Neural crest cell (in vitro differentiated cells): ENCODE measurements at regions not wholly inside any gene's neighbourhood (a gene's known extent, or its start where the extent isn't known, plus 50 kb on each side); places are given as distances from the start of the nearest gene placed in this dataset.

Experiments used
- DNase-seq: peaks from one replicate; pipeline ENCODE4 v3.0.0; 2021; ENCODE audit warnings: low read depth, mixed read lengths, low spot score
- H3K27ac Mint-ChIP-seq: one replicate; pipeline ENCODE4 v1.8.0; 2021; ENCODE audit warnings: mild to moderate bottlenecking, mixed read lengths; ENCODE audit not compliant: unreplicated experiment
- H3K27me3 Mint-ChIP-seq: 2 replicates; pipeline ENCODE4 v1.8.0; 2021; ENCODE audit warnings: low read depth, mild to moderate bottlenecking, mixed read lengths
- H3K36me3 Mint-ChIP-seq: 2 replicates; pipeline ENCODE4 v1.8.0; 2021; ENCODE audit warnings: low read depth, mild to moderate bottlenecking, mixed read lengths
- H3K4me1 Mint-ChIP-seq: 2 replicates; pipeline ENCODE4 v1.8.0; 2021; ENCODE audit warnings: mixed read lengths
- H3K4me3 Mint-ChIP-seq: one replicate; pipeline ENCODE4 v1.8.0; 2021; ENCODE audit warnings: mild to moderate bottlenecking, mixed read lengths
- H3K9me3 Mint-ChIP-seq: 2 replicates; pipeline ENCODE4 v1.8.0; 2021; ENCODE audit warnings: mixed read lengths
- TF ChIP-seq, protein P1 (sequence below): fragments of 200-600 bp; sonication (generic); conservative IDR thresholded peaks from 2 replicates; pipeline ENCODE4 v1.5.0; 2021; ENCODE audit warnings: antibody characterized with exemption, mild to moderate bottlenecking

DNA sequence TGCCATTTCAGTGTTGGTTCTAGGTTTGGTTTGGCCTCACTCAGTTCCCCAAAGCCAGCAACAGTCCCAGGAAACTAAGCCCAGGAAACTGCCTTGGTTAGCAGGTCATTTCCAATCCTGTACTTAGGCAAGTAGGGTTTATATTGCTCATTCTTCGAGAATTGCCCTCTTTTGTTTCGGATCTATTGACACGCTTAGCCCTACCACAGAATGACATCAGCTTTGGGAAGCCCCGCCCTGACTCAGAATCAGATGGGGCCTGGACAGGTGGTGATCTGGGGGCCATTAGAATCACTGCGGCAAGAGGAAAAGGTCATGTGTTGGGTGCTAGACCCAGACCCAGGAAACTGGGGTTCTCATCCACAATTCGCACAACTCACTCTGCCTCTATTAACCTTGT is 578.2 kb downstream of the QKI start:
- H3K4me1 Mint-ChIP-seq = peaks cover 6% of the 10 kb centered on the region
- H3K27ac Mint-ChIP-seq = no peak overlapping the region
- H3K9me3 Mint-ChIP-seq = peaks cover 9% of the 10 kb centered on the region
- peaks cover 4% of the 10 kb centered on the region for H3K36me3 Mint-ChIP-seq
- TF ChIP-seq, protein P1, sequence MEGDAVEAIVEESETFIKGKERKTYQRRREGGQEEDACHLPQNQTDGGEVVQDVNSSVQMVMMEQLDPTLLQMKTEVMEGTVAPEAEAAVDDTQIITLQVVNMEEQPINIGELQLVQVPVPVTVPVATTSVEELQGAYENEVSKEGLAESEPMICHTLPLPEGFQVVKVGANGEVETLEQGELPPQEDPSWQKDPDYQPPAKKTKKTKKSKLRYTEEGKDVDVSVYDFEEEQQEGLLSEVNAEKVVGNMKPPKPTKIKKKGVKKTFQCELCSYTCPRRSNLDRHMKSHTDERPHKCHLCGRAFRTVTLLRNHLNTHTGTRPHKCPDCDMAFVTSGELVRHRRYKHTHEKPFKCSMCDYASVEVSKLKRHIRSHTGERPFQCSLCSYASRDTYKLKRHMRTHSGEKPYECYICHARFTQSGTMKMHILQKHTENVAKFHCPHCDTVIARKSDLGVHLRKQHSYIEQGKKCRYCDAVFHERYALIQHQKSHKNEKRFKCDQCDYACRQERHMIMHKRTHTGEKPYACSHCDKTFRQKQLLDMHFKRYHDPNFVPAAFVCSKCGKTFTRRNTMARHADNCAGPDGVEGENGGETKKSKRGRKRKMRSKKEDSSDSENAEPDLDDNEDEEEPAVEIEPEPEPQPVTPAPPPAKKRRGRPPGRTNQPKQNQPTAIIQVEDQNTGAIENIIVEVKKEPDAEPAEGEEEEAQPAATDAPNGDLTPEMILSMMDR = no peak
- DNase-seq = no peak
- no peak overlapping the region for H3K4me3 Mint-ChIP-seq
- no peaks in the 10 kb centered on the region for H3K27me3 Mint-ChIP-seq

DNA sequence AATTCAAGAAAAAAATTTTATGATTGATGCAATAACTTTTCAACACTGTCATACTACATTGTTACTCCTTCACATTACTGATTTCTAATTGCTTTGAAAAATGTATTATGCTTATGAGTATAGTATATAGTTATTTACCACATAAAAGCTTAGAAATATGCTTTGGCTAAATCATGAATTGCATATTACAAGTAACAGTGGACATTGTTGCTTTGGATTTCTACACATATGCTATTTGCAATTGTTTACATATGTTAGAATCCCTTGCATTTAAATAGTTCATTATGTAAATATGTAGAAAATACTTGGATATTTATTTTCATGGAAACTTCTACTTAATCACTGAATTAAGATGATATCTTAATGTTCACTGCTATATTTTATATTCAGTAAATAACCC is 577.5 kb downstream of the QKI start:
- DNase-seq = no peak
- Mint-ChIP-seq H3K27me3 (no peaks in the 10 kb centered on the region), H3K4me1 (peaks cover 6% of the 10 kb centered on the region), H3K4me3 (no peak overlapping the region), H3K9me3 (peaks cover 9% of the 10 kb centered on the region), H3K27ac (no peak overlapping the region), H3K36me3 (peaks cover 4% of the 10 kb centered on the region)
- TF ChIP-seq, protein P1 = no peak

DNA sequence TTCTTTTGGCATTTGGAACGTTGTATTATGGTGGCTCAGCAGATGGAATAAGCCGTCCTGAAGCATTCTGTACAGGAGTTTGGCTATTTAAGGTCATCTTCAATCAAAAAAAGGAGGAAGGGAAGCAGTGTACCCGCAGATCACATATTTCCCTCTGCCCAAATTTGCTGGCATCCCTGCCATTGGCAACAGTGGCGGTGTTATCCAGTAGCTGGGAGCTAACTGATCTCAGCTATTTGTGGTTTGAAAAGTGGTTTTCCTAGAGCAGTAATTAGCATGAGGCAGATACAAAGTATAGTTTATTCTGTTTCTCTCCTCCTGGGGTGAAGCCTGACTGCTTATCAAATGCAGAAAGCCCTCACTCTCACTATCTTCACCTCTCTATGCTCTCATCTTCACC is 576.8 kb downstream of the QKI start:
- Mint-ChIP-seq H3K4me1 (peaks cover 6% of the 10 kb centered on the region), H3K36me3 (peaks cover 4% of the 10 kb centered on the region), H3K4me3 (no peak overlapping the region), H3K27me3 (no peaks in the 10 kb centered on the region), H3K9me3 (peaks cover 9% of the 10 kb centered on the region), H3K27ac (no peak overlapping the region)
- no peak for DNase-seq
- TF ChIP-seq, protein P1 = no peak

DNA sequence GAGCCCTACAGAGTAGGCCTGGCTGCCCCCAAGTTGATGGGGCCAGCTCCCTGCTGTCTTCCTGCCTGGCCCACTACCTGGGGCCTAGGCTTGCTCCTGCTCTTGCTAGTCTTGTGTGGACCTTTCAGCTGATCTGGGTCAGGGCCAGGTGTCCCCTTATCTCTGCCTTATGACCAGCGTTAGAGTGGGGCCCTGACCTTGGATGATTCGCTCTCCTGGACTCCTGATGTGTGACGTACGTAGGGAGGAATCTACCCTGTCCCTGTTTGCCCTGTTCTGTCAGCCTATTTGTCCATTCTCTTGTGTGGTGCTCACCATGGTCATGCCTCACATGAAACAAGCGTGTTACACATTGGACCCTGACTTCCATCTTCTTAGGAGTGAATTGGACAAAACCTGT is 571.8 kb downstream of the QKI start:
- Mint-ChIP-seq H3K4me1 (peaks cover 30% of the 10 kb centered on the region), H3K4me3 (no peak overlapping the region), H3K36me3 (no peaks in the 10 kb centered on the region), H3K27me3 (no peaks in the 10 kb centered on the region), H3K27ac (no peak overlapping the region), H3K9me3 (peaks cover 2% of the 10 kb centered on the region)
- TF ChIP-seq, protein P1 = no peak
- no peak for DNase-seq

DNA sequence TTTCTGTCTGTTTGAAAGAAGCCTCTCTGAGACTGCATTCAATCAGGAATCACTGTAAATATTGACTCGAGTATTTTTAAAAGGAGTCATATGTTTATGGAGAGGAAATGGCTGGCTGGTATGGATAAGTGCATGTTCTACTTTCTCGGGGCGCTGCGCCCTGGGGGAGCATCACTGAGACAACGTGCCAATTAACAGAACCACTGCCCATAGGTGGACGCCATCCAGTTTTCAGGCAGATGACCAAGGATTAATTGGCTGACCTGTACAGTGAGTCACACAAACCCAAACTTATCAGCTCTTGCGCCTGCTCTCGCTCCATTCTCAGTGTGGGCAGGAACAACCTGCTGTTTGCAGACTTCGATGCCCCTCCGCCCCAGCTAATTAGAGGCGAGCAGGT is 571.2 kb downstream of the QKI start:
- no peak for DNase-seq
- Mint-ChIP-seq H3K27ac (peak overlapping the region; percentile 31), H3K27me3 (no peaks in the 10 kb centered on the region), H3K36me3 (no peaks in the 10 kb centered on the region), H3K9me3 (peaks cover 5% of the 10 kb centered on the region), H3K4me3 (no peak overlapping the region), H3K4me1 (peaks cover 30% of the 10 kb centered on the region)
- TF ChIP-seq, protein P1 = no peak

DNA sequence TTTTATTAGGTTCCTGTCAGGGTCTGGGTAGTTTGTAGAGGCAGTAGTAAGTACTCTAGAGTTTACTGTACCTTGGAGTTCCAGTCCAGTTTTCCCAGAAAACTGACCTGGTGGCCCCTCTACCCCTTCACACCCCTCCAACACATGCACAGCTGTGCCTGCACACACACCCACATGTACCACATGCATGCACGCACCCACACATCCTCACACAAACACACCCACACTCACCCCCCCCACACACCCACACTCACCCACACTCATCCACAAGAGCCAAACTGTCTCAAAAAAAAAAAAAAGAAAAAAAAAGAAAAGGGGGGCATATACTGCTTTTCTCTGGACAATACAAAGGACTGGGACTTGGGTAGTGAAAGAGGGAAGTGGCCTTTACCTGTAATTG is 570.5 kb downstream of the QKI start:
- no peak overlapping the region for H3K4me3 Mint-ChIP-seq
- no peak overlapping the region for H3K27ac Mint-ChIP-seq
- H3K9me3 Mint-ChIP-seq = peaks cover 5% of the 10 kb centered on the region
- H3K36me3 Mint-ChIP-seq = no peaks in the 10 kb centered on the region
- peaks cover 34% of the 10 kb centered on the region for H3K4me1 Mint-ChIP-seq
- no peak for DNase-seq
- TF ChIP-seq, protein P1 = no peak
- no peaks in the 10 kb centered on the region for H3K27me3 Mint-ChIP-seq
